ENCODE measurements at regions not wholly inside any gene's neighbourhood (a gene's known extent, or its start where the extent isn't known, plus 50 kb on each side); places are given as distances from the start of the nearest gene placed in this dataset.
"Not testable (repeated sequence)": the region's sequence is repeated elsewhere in the genome, so short reads cannot be mapped to it uniquely, and the experiment has no call there.

- H3K4me3 ChIP-seq (ENCODE audit: low read depth, low read length); DNase-seq (ENCODE audit: low read depth): not testable (repeated sequence)
These were observed 132.5 kb downstream of the DSEL start for GRCh38 chr18:67384057-67384456.

DNA sequence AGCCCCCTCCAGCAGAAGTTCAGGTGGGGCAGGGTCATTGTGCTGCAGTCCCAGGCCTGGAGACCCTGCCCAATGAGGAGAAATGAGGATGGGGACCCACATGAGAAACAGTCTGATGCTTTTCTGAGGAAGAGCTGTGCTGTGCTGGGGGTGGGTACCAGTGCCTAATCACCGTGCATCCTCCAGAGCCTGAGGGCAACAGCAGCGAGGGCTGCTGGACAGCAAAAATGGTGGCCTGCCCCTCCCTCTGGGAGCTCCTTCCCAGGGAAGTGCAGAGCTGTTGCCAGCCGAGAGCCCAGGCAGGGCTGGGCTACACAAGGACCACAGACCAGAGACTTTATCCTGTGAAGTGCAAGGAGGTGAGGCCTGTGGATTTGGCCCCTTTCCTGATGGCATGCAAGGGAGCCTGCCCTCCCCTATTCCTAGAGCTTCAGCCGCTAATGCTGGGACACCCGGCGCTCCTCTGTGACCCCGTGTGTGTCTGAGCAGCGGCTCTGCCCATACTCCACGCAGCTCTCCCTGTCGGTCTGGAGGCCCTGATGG, 134.8 kb downstream of the DSEL start:
- DNase-seq (ENCODE audit: low read depth): no peak
- no peak overlapping the region for H3K4me3 ChIP-seq (ENCODE audit: low read depth, low read length)

DNA sequence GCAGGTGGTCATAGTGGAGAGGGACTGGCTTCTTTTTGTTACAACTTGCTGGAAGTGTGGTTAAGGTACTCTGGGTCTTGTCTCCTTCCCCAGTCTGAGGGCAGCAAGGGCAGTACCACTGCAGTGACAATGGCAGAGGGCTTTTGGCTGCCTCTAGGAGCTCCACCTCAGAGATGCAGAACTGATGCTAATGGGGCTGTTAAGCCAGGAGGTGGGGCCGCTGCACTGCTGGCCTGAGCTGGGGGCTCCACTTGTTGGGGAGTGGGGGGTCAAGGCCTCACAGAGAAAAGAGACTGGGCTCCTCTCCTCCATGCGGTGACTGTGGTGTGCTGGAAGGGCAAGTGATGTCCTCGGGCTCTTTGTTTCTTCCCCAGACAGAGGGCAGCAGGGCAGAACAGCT, 135.7 kb downstream of the DSEL start:
- no peak overlapping the region for H3K4me3 ChIP-seq (ENCODE audit: low read depth, low read length)
- no peak for DNase-seq (ENCODE audit: low read depth)

GRCh38 chr18:67379981-67380380, 136.5 kb downstream of the DSEL start:
- H3K4me3 ChIP-seq (ENCODE audit: low read depth, low read length): no peak overlapping the region
- DNase-seq (ENCODE audit: low read depth): no peak

GRCh38 chr18:67376372-67376771, 140.1 kb downstream of the DSEL start:
- H3K4me3 ChIP-seq (ENCODE audit: low read depth, low read length): no peak overlapping the region
- DNase-seq (ENCODE audit: low read depth): no peak

- no peak for DNase-seq (ENCODE audit: low read depth)
- no peak overlapping the region for H3K4me3 ChIP-seq (ENCODE audit: low read depth, low read length)
These were observed 142.9 kb downstream of the DSEL start for GRCh38 chr18:67373636-67374035.

- H3K4me3 ChIP-seq (ENCODE audit: low read depth, low read length): no peak overlapping the region
- no peak for DNase-seq (ENCODE audit: low read depth)
These were observed 149.0 kb downstream of the DSEL start for GRCh38 chr18:67367540-67367939.

DNA sequence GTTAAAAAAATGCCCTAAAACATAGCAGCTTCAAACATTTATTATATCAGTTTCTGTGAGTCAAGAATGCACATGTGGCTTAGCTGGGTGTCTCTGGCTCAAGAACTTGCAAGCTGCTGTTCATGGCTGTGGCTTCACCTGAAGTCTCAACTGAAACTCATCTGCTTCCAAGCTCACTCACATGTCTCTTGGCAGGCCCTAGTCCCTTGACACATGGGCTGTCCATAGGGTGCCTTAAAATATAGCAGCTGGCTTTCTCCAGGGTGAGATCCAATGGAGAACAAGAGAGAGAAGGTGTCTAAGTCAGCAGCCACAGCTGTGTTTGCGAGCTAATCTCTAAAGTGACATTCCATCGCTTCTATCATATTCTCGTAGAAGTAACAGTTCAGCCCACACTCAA, 152.8 kb downstream of the DSEL start:
- no peak overlapping the region for H3K4me3 ChIP-seq (ENCODE audit: low read depth, low read length)
- DNase-seq (ENCODE audit: low read depth): no peak

DNA sequence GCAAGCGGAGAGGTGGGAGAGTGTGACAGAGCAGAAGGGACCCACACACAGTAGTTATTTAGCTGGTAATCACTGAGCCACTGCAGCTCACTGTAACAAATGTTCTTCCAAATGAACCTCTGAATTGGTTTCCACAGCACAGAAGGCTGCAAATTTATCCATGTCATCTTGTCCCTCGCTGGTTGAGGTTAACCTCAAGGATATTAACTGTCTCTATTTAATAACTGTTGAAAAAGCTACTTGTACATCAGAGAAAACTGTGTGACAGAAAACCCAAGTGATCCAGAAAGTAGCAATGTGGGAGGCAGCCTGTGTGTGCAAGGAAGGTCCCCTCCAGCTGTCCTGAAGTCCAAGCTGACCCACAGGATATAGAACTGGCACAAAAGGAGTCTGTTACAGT, 153.6 kb downstream of the DSEL start:
- no peak overlapping the region for H3K4me3 ChIP-seq (ENCODE audit: low read depth, low read length)
- peak; percentile 36 for DNase-seq (ENCODE audit: low read depth)

DNA sequence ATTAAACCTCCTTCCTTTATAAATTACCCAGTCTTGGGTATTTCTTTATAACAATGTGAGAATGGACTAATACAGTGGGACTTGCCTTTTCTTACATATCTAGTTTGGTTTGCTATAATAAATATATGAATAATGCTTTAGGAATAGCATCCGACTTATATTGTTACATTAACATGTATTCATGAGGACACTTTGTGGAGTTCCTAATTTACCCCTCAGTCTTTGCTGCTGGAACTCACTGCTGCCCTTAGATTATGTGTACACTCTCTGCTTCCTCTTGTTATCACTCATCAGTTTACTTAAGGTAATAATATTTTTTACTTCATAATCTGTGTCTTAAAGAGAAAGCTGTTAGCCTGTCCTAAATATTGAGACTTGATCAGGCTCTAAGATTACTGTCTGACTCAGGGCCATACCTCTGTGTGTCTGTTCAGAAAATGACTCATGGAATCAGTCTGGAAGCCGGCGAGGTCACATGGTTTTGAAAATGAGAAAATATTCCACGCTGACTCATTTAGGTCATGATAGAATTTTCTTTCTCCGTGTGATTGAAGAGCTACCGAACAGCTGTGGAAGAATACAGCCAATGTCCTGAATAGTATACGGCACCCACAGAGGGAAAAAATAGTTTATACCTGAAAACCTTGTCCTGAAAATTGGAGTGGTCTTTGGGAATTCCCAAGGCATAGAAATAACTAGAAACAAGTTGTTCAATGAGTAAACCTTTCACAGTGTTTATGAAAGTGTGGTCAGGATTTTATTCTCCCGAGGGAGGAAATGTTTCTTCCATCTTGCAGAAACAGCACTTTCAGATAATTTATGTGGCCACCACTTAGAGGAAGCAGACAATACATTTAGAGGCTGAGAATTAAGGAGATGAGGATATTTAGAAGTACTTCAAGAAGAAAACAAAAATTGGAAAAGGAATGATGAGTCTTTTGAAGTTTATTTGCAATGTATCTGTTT, 156.4 kb downstream of the DSEL start:
- peak; percentile 81 for DNase-seq (ENCODE audit: low read depth)
- peak overlapping the region; percentile 29 for H3K4me3 ChIP-seq (ENCODE audit: low read depth, low read length)

DNA sequence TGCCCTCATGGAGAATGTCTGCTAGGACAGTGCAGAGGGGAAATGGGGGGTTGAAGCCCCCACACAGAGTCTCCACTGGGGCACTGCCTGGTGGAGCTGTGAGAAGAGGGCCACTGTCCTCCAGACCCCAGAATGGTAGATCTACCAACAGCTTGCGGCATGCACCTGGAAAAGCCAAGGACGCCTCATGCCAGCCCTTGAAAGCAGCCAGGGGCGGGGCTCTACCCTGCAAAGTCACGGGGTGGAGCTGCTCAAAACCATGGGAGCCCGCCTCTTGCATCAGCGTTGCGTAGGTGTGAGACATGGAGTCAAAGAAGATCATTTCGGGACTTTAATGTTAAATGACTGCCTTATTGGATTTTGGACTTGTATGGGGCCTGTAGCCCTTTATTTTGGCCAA, 157.6 kb downstream of the DSEL start:
- DNase-seq (ENCODE audit: low read depth): no peak
- H3K4me3 ChIP-seq (ENCODE audit: low read depth, low read length): no peak overlapping the region

DNA sequence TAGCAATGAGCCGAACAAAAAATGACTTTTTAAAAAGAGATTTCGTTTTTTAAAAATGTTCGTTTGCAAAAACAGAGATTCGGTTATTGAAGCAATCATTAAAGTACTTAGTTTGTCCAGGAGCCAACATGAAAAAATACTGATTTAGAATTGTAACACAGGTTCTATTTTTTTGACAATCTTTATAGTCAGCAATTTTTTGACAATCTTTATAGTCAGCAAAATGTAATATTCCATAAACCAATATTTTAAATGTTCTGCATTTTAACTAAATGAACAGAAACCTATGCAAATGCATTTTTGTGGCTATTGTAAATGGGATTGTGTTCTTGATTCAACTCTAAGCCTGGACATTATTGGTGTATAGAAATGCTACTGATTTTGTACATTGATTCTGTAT, 161.8 kb downstream of the DSEL start:
- no peak for DNase-seq (ENCODE audit: low read depth)
- no peak overlapping the region for H3K4me3 ChIP-seq (ENCODE audit: low read depth, low read length)

DNA sequence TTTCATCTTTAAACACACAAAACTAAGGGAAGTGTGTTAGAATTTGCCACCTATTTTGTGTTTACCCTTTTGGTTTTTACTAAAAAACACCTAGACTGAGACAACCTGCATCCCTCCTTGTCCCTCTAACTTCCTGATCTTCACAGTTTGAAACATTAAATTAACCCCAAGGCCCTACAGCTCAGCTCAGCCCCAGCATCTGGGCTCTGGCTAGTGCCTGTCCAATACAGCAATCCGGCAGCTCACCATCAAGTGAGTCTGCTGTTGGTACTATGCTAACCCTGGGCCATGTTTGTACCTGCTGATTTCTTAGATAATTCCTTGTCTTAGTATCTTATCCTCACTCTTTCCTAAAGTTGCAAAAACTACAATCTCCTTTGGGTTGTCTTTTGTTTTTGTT, 162.4 kb downstream of the DSEL start:
- no peak for DNase-seq (ENCODE audit: low read depth)
- no peak overlapping the region for H3K4me3 ChIP-seq (ENCODE audit: low read depth, low read length)

DNA sequence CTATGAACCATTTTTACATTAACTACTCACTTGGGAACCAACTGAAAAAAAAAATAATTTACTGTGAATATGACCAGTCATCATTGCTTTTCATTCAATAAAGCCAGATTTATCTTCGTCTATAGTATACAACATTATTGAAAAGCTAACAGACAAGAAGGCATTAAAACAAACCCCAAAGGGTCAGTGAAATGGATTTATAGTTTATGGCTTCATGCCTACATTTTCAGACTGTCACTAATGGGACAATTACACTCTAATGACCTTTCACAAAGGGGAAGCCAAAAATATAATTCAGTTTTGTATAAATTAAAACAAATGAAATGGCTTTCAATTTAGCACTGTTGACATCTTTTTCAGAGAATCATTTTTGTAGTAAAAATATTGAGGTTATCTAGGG, 169.1 kb downstream of the DSEL start:
- H3K4me3 ChIP-seq (ENCODE audit: low read depth, low read length): no peak overlapping the region
- no peak for DNase-seq (ENCODE audit: low read depth)

GRCh38 chr18:67342159-67342558, 174.4 kb downstream of the DSEL start:
- H3K4me3 ChIP-seq (ENCODE audit: low read depth, low read length): no peak overlapping the region
- no peak for DNase-seq (ENCODE audit: low read depth)

DNA sequence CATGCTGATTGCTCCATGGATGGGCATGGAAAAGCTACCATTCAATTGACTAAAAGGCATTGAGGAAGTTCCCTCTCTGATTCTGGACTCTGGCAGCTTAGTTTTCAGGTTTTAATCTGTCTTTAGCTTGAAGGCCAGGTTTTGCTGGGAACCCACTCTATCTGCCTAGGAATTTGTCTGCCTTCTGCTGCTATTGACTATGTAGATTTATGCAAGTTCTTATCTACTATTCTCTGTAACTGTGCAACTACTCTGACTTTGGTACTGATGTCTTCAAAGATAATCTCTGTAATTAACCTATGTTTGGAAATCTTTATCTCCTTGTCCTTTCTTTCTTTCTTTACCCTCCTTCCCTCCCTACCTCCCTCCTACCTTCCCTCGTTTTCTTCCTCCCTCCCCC, 178.8 kb downstream of the DSEL start:
- no peak overlapping the region for H3K4me3 ChIP-seq (ENCODE audit: low read depth, low read length)
- DNase-seq (ENCODE audit: low read depth): no peak

GRCh38 chr18:67331857-67332256, 184.7 kb downstream of the DSEL start:
- DNase-seq (ENCODE audit: low read depth): no peak
- no peak overlapping the region for H3K4me3 ChIP-seq (ENCODE audit: low read depth, low read length)

DNA sequence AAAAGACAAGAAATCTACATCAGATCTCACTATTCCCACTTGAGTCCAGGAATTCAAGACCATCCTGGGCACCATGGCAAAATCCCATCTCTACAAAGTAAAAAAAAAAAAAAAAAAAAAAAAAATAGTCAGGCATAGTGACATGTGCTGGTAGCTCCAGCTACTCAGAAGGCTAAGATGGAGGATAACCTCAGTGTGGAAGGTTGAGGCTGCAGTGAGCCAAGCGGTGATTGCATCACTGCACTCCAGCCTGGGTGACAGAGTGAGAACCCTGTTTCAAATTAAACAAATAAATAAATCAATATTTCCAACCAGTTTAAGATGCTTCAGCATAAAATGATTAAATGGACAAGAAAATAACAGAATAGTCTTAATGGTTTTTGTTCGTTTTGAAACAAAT, 197.4 kb downstream of the DSEL start:
- DNase-seq (ENCODE audit: low read depth): no peak
- no peak overlapping the region for H3K4me3 ChIP-seq (ENCODE audit: low read depth, low read length)

DNA sequence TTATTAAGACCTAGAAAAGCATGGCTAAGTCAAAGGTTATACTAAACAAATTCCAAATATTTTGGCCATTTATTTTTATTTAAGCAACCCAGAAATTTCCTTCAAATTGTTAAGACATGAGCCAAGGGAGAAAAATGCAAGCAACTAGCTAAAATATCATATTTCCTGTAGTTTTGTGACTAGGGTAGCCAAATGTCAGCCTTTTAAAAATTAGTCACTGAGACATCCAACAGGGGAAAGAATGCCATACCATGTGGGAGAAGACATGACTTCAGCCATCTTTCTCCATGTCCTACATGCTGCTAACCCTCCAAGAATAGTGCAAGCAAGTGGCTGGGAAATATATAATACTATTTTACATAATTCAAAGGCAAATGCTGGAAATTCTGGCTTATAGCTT, 197.9 kb downstream of the DSEL start:
- peak; percentile 16 for DNase-seq (ENCODE audit: low read depth)
- no peak overlapping the region for H3K4me3 ChIP-seq (ENCODE audit: low read depth, low read length)

DNA sequence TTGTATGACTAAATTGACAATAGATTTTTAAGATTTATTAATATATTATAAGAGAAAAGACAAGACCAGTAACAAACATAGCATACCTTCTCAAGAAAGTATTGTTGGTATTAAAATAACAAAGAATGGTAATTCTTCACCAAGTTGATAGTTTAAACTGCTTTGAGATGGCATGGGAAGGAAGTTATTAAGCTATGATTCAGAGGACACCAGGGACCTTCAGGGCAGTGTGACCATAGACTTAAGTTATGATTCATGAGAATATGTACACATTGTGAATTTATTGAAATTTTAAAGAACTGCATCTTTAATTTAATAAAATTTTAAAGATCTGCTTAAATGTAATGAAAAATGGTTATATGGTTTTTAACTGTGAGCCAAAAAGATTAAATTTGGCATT, 205.7 kb downstream of the DSEL start:
- H3K4me3 ChIP-seq (ENCODE audit: low read depth, low read length): no peak overlapping the region
- DNase-seq (ENCODE audit: low read depth): peak; percentile 26

DNA sequence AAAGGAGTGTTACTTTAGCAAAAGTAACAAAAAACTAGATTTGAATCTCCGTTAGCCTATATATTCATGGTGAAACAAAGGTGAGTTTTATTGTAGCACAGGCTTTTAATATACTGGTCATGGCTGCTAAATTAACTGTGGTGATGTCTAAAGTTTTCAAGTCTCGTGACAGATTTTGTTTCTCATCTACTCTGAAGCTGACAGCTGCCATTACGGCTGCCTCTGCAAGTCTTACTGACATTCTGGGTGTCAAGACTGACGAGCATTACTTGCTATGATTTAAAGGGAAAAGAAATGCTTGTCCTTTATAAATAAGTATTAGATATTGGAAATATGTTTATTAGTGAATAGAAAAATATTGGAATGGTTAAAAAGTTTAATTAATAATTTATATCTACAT, 207.7 kb downstream of the DSEL start:
- no peak overlapping the region for H3K4me3 ChIP-seq (ENCODE audit: low read depth, low read length)
- no peak for DNase-seq (ENCODE audit: low read depth)

All from skeletal muscle cell (primary cell).